ENCODE measurements at regions not wholly inside any gene's neighbourhood (a gene's known extent, or its start where the extent isn't known, plus 50 kb on each side); places are given as distances from the start of the nearest gene placed in this dataset.

DNA sequence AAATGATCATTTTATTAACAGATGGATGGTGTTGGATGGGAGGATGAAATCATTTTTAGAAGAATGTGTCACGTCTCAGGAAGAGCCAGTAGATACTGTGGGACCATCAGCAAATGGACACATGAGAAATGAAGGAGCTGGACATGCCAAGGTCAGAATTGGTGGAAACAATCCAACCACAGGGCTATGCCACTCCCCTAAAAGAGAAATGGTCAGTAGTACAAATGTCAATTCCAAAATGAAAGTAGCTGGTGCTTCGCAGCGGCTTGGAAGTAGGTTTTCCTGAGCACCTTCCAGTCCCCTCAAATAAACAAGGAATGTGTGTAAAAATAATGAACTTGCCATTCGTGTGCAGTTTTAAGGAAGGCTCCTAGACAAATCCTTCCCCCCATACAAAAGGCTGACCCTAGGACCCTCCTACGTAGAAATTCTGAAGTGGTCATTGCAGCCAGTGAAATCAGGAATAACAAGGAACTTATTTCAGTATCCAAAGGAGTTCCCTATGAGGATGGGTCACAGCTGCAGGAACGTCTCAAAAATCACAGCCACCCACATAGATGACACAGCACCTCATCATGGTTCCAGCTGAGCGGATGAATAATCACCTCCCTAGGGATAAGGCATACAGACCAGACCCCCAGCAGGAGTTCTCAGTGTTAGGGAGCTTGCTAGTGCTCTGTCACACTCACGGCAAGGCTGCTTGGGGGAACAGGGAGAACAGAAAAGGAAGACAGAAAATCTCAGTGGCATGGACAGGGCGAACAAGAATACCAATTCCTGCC lies 239.2 kb downstream of the HS3ST3A1 start:
- intact Hi-C loops (cut with micrococcal nuclease), result no loop called here
- Histone ChIP-seq H3K4me2 (replicated peaks; ENCODE audit: low read depth, low read length, poor library complexity, severe bottlenecking) (no peak overlapping the region), H2AFZ (ENCODE audit: insufficient read depth, low read depth, low read length, poor library complexity, severe bottlenecking) (no peak overlapping the region)

GRCh38 chr17:13359774-13360173 lies 242.0 kb downstream of the HS3ST3A1 start:
- no peak overlapping the region for H3K27ac Mint-ChIP-seq
- no peaks in the 10 kb centered on the region for H3K9me3 Mint-ChIP-seq (ENCODE audit: insufficient read depth)
- CTCF ChIA-PET, result no interaction called here
- Histone ChIP-seq H3K4me1 (ENCODE audit: control insufficient read depth in 2 of 2, insufficient read depth in 2 of 2, low read length in 2 of 2) (no peaks in the 10 kb centered on the region), H3K9me3 (ENCODE audit: control extremely low read depth in 1 of 3, control insufficient read depth in 2 of 3, insufficient read depth in 1 of 3, low read length in 2 of 3) (no peaks in the 10 kb centered on the region), H4K20me1 (ENCODE audit: control insufficient read depth, insufficient read depth, low read length, poor library complexity, severe bottlenecking) (no peaks in the 10 kb centered on the region), H3K27me3 (replicated peaks in 1 of 4; ENCODE audit: control extremely low read depth in 1 of 4, control insufficient read depth in 3 of 4, insufficient read depth in 4 of 4, low read length in 3 of 4) (no peaks in the 10 kb centered on the region), H3K9ac (ENCODE audit: low read length) (no peak overlapping the region), H3K79me2 (ENCODE audit: control insufficient read depth, insufficient read depth, low read length) (no peaks in the 10 kb centered on the region), H3K4me2 (replicated peaks; ENCODE audit: low read depth, low read length, poor library complexity, severe bottlenecking) (no peak overlapping the region), H2AFZ (ENCODE audit: insufficient read depth, low read depth, low read length, poor library complexity, severe bottlenecking) (no peak overlapping the region), H3K27ac (ENCODE audit: low read length in 2 of 2) (no peak overlapping the region), H3K36me3 (replicated peaks in 1 of 2; ENCODE audit: control extremely low read depth in 1 of 2, control insufficient read depth in 1 of 2, extremely low read depth in 1 of 2, insufficient read depth in 2 of 2, low read length in 1 of 2) (no peaks in the 10 kb centered on the region), H3K4me3 (ENCODE audit: control extremely low read depth in 1 of 5, extremely low read depth in 1 of 5, insufficient read depth in 1 of 5, low read depth in 2 of 5, low read length in 4 of 5) (no peak overlapping the region)
- no peak for DNase-seq
- no peak overlapping the region for H3K4me3 Mint-ChIP-seq
- ATAC-seq (ENCODE audit: low read depth), result no peak
- POLR2A ChIA-PET, result no interaction called here
- TF ChIP-seq EZH2 (IDR thresholded peaks at IDR 0.05; ENCODE audit: borderline replicate concordance, insufficient read depth, low read depth, low read length, poor library complexity, severe bottlenecking), result no peak
- TF ChIP-seq, protein P1, sequence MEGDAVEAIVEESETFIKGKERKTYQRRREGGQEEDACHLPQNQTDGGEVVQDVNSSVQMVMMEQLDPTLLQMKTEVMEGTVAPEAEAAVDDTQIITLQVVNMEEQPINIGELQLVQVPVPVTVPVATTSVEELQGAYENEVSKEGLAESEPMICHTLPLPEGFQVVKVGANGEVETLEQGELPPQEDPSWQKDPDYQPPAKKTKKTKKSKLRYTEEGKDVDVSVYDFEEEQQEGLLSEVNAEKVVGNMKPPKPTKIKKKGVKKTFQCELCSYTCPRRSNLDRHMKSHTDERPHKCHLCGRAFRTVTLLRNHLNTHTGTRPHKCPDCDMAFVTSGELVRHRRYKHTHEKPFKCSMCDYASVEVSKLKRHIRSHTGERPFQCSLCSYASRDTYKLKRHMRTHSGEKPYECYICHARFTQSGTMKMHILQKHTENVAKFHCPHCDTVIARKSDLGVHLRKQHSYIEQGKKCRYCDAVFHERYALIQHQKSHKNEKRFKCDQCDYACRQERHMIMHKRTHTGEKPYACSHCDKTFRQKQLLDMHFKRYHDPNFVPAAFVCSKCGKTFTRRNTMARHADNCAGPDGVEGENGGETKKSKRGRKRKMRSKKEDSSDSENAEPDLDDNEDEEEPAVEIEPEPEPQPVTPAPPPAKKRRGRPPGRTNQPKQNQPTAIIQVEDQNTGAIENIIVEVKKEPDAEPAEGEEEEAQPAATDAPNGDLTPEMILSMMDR (IDR thresholded peaks at IDR 0.05), result no peak
- H3K4me1 Mint-ChIP-seq, result no peaks in the 10 kb centered on the region
- WGBS (ENCODE audit: insufficient coverage), result 83% methylated on average over 3 of the region's 5 CpGs
- intact Hi-C loops (cut with micrococcal nuclease), result no loop called here
- no peaks in the 10 kb centered on the region for H3K27me3 Mint-ChIP-seq

More for the DNA sequence above, 239.2 kb downstream of the HS3ST3A1 start:
- no peaks in the 10 kb centered on the region for H3K4me1 Mint-ChIP-seq
- no peak overlapping the region for H3K27ac Mint-ChIP-seq
- no peaks in the 10 kb centered on the region for H3K27me3 Mint-ChIP-seq
- H3K27ac ChIP-seq (ENCODE audit: low read length in 2 of 2), result no peak overlapping the region
- no peaks in the 10 kb centered on the region for H3K4me1 ChIP-seq (ENCODE audit: control insufficient read depth in 2 of 2, insufficient read depth in 2 of 2, low read length in 2 of 2)
- no peaks in the 10 kb centered on the region for H3K27me3 ChIP-seq (replicated peaks in 1 of 4; ENCODE audit: control extremely low read depth in 1 of 4, control insufficient read depth in 3 of 4, insufficient read depth in 4 of 4, low read length in 3 of 4)
- WGBS (ENCODE audit: insufficient coverage), result 89% methylated on average over 3 of the region's 9 CpGs
- no peak for DNase-seq
- POLR2A ChIA-PET, result no interaction called here
- no peaks in the 10 kb centered on the region for H3K9me3 ChIP-seq (ENCODE audit: control extremely low read depth in 1 of 3, control insufficient read depth in 2 of 3, insufficient read depth in 1 of 3, low read length in 2 of 3)
- H3K36me3 ChIP-seq (replicated peaks in 1 of 2; ENCODE audit: control extremely low read depth in 1 of 2, control insufficient read depth in 1 of 2, extremely low read depth in 1 of 2, insufficient read depth in 2 of 2, low read length in 1 of 2), result no peaks in the 10 kb centered on the region
- no peaks in the 10 kb centered on the region for H3K79me2 ChIP-seq (ENCODE audit: control insufficient read depth, insufficient read depth, low read length)
- CTCF ChIA-PET, result interaction anchor here (1.9 kb wide), 1 partner anchor 28 kb away, joined by 3 read pairs; no protein-coding TSS in a partner anchor
- H3K9me3 Mint-ChIP-seq (ENCODE audit: insufficient read depth), result no peaks in the 10 kb centered on the region
- no peak overlapping the region for H3K4me3 Mint-ChIP-seq
- no peak overlapping the region for H3K4me3 ChIP-seq (ENCODE audit: control extremely low read depth in 1 of 5, extremely low read depth in 1 of 5, insufficient read depth in 1 of 5, low read depth in 2 of 5, low read length in 4 of 5)
- no peak for TF ChIP-seq EZH2 (IDR thresholded peaks at IDR 0.05; ENCODE audit: borderline replicate concordance, insufficient read depth, low read depth, low read length, poor library complexity, severe bottlenecking)
- TF ChIP-seq, protein P1 (IDR thresholded peaks at IDR 0.05), result no peak
- no peak overlapping the region for H3K9ac ChIP-seq (ENCODE audit: low read length)
- no peak for ATAC-seq (ENCODE audit: low read depth)
- no peaks in the 10 kb centered on the region for H4K20me1 ChIP-seq (ENCODE audit: control insufficient read depth, insufficient read depth, low read length, poor library complexity, severe bottlenecking)
